Right hindlimb (tissue), 1 donor: ENCODE measurements at regions not wholly inside any gene's neighbourhood (a gene's known extent, or its start where the extent isn't known, plus 50 kb on each side); places are given as distances from the start of the nearest gene placed in this dataset.
"Not testable (repeated sequence)": the region's sequence is repeated elsewhere in the genome, so short reads cannot be mapped to it uniquely, and the experiment has no call there.

ENCODE experiments used
- DNase-seq: peaks from one replicate; pipeline ENCODE4 v3.0.0-alpha.2; 2018

GRCh38 chr9:75197561-75197960, 109.2 kb downstream of the OSTF1 start:
- no peak for DNase-seq

- DNase-seq: no peak
Measured at GRCh38 chr9:75198436-75198835, 110.1 kb downstream of the OSTF1 start.

- DNase-seq: no peak
Measured at GRCh38 chr9:75200892-75201470, 112.7 kb downstream of the OSTF1 start.

GRCh38 chr9:75201480-75202209, 113.3 kb downstream of the OSTF1 start:
- no peak for DNase-seq

GRCh38 chr9:75207997-75208396, 119.7 kb downstream of the OSTF1 start:
- not testable (repeated sequence) for DNase-seq

- no peak for DNase-seq
Measured at GRCh38 chr9:75210215-75210614, 121.9 kb downstream of the OSTF1 start.

- no peak for DNase-seq
Measured at GRCh38 chr9:75213765-75214164, 125.5 kb downstream of the OSTF1 start.

GRCh38 chr9:75226403-75227139, 138.3 kb downstream of the OSTF1 start:
- no peak for DNase-seq

GRCh38 chr9:75228893-75229292, 140.6 kb downstream of the OSTF1 start:
- no peak for DNase-seq

- DNase-seq: no peak
Measured at GRCh38 chr9:75229605-75230332, 141.5 kb downstream of the OSTF1 start.

GRCh38 chr9:75230469-75230868, 142.2 kb downstream of the OSTF1 start:
- no peak for DNase-seq

- no peak for DNase-seq
Measured at GRCh38 chr9:75231167-75231566, 142.9 kb downstream of the OSTF1 start.

GRCh38 chr9:75233011-75233410, 144.7 kb downstream of the OSTF1 start:
- DNase-seq: no peak

GRCh38 chr9:75235632-75236031, 147.3 kb downstream of the OSTF1 start:
- DNase-seq: no peak

GRCh38 chr9:75238311-75238976, 150.1 kb downstream of the OSTF1 start:
- peak; percentile 33 for DNase-seq

- no peak for DNase-seq
Measured at GRCh38 chr9:75239176-75239575, 150.9 kb downstream of the OSTF1 start.

- no peak for DNase-seq
Measured at GRCh38 chr9:75242426-75242825, 154.1 kb downstream of the OSTF1 start.

GRCh38 chr9:75246949-75247348, 158.6 kb downstream of the OSTF1 start:
- DNase-seq: no peak

- DNase-seq: peak; percentile 34
Measured at GRCh38 chr9:75265525-75265972, 177.2 kb downstream of the OSTF1 start.

- no peak for DNase-seq
Measured at GRCh38 chr9:75269197-75269596, 180.9 kb downstream of the OSTF1 start.

- DNase-seq: not testable (repeated sequence)
Measured at GRCh38 chr9:75273055-75273454, 184.7 kb downstream of the OSTF1 start.

- DNase-seq: no peak
Measured at GRCh38 chr9:75274781-75275180, 186.5 kb downstream of the OSTF1 start.

- DNase-seq: no peak
Measured at GRCh38 chr9:75282047-75282446, 193.7 kb downstream of the OSTF1 start.
